HEK293 (cell line): ENCODE measurements at regions not wholly inside any gene's neighbourhood (a gene's known extent, or its start where the extent isn't known, plus 50 kb on each side); places are given as distances from the start of the nearest gene placed in this dataset.

ENCODE experiments used
- CTCF ChIA-PET: fragments of 350-600 bp; formaldehyde crosslinking; extraction: SDS; loops from one replicate; lab custom pipeline; 2021; ENCODE audit warnings: antibody characterized with exemption; lab: Yijun Ruan, JAX
- POLR2A ChIA-PET: fragments of 300-600 bp; formaldehyde crosslinking; extraction: SDS; loops from one replicate; lab custom pipeline; 2020; ENCODE audit warnings: antibody characterized with exemption, inconsistent platforms; lab: Yijun Ruan, JAX
- H3K27ac ChIP-seq: fragments of 200-500 bp; sonication (Bioruptor generic); 2 replicates; pipeline ENCODE4 v1.5.1; 2014; ENCODE audit warnings: low read depth, low read length, control low read depth, inconsistent platforms; ENCODE audit errors: extremely low read depth
- H3K36me3 ChIP-seq, 2 experiments: fragments of 200-500 bp in 1 of 2; sonication (Bioruptor generic) in 1 of 2; 1 replicate in 1 of 2; 2 replicates in 1 of 2; pipeline ENCODE4 v1.5.1; 2014 to 2017; ENCODE audit warnings: inconsistent platforms in 2 of 2, low read length in 2 of 2; ENCODE audit not compliant: control insufficient read depth in 2 of 2, insufficient read depth in 1 of 2
- H3K4me1 ChIP-seq: fragments of 200-500 bp; sonication (Bioruptor generic); 2 replicates; pipeline ENCODE4 v1.5.1; 2014; ENCODE audit warnings: mild to moderate bottlenecking, low read length, inconsistent platforms; ENCODE audit not compliant: control insufficient read depth, insufficient read depth
- H3K4me3 ChIP-seq: 2 replicates; pipeline ENCODE4 v1.5.1; 2011; ENCODE audit warnings: low read depth, mild to moderate bottlenecking, control low read depth, low read length, moderate library complexity
- H3K9me3 ChIP-seq: fragments of 200-500 bp; sonication (Bioruptor generic); 2 replicates; pipeline ENCODE4 v1.5.1; 2014; ENCODE audit warnings: low read depth, low read length, inconsistent platforms; ENCODE audit not compliant: control insufficient read depth, insufficient read depth
- PATZ1 ChIP-seq: fragments of 450-650 bp; formaldehyde crosslinking; IDR thresholded peaks from 2 replicates; pipeline ENCODE4 v1.5.1; 2016; ENCODE audit warnings: missing biosample characterization, missing genetic modification characterization
- PRDM1 ChIP-seq: fragments of 450-650 bp; formaldehyde crosslinking; IDR thresholded peaks from 2 replicates; pipeline ENCODE4; 2016; ENCODE audit warnings: missing biosample characterization, missing genetic modification characterization
- PRDM2 ChIP-seq: fragments of 450-650 bp; formaldehyde crosslinking; IDR thresholded peaks from 2 replicates; pipeline ENCODE4 v1.5.1; 2016; ENCODE audit warnings: missing biosample characterization, missing genetic modification characterization, borderline replicate concordance
- TRIM28 ChIP-seq: IDR thresholded peaks from 2 replicates; pipeline ENCODE4 v1.6.1; 2011; ENCODE audit warnings: low read length, control low read depth, borderline replicate concordance
- YY1 ChIP-seq: fragments of 450-650 bp; formaldehyde crosslinking; IDR thresholded peaks from 2 replicates; pipeline ENCODE4 v1.5.1; 2018; ENCODE audit warnings: missing biosample characterization, missing genetic modification characterization
- ZNF114 ChIP-seq: fragments of 450-650 bp; formaldehyde crosslinking; IDR thresholded peaks from 2 replicates; pipeline ENCODE4 v1.5.0; 2017; ENCODE audit warnings: missing biosample characterization, missing genetic modification characterization
- ZNF148 ChIP-seq: fragments of 450-650 bp; formaldehyde crosslinking; IDR thresholded peaks from 2 replicates; pipeline ENCODE4 v1.5.0; 2017; ENCODE audit warnings: missing biosample characterization, missing genetic modification characterization, borderline replicate concordance
- ZNF214 ChIP-seq: fragments of 450-650 bp; formaldehyde crosslinking; IDR thresholded peaks from 2 replicates; pipeline ENCODE4 v1.5.1; 2017; ENCODE audit warnings: missing biosample characterization, mild to moderate bottlenecking, missing genetic modification characterization, borderline replicate concordance
- ZNF239 ChIP-seq: fragments of 450-650 bp; formaldehyde crosslinking; IDR thresholded peaks from 2 replicates; pipeline ENCODE4 v1.5.1; 2016; ENCODE audit warnings: missing biosample characterization, missing genetic modification characterization
- ZNF335 ChIP-seq: fragments of 450-650 bp; formaldehyde crosslinking; conservative IDR thresholded peaks from 2 replicates; pipeline ENCODE4 v1.5.1; 2016; ENCODE audit warnings: missing biosample characterization, missing genetic modification characterization
- ZNF555 ChIP-seq: fragments of 450-650 bp; formaldehyde crosslinking; conservative IDR thresholded peaks from 2 replicates; pipeline ENCODE4 v1.5.1; 2017; ENCODE audit warnings: missing biosample characterization, mild to moderate bottlenecking, missing genetic modification characterization, inconsistent platforms
- ZNF660 ChIP-seq: fragments of 450-650 bp; IDR thresholded peaks from 2 replicates; pipeline ENCODE4 v1.5.1; 2018; ENCODE audit warnings: missing biosample characterization, mild to moderate bottlenecking, missing genetic modification characterization
- ZNF664 ChIP-seq: fragments of 450-650 bp; formaldehyde crosslinking; IDR thresholded peaks from 2 replicates; pipeline ENCODE4 v1.5.1; 2016; ENCODE audit warnings: missing biosample characterization, missing genetic modification characterization
- ZNF670 ChIP-seq: fragments of 450-650 bp; formaldehyde crosslinking; IDR thresholded peaks from 2 replicates; pipeline ENCODE4 v1.5.1; 2016; ENCODE audit warnings: missing biosample characterization, missing genetic modification characterization, low read depth
- TF ChIP-seq, protein P1 (sequence below): fragments of 450-650 bp; formaldehyde crosslinking; IDR thresholded peaks from 2 replicates; pipeline ENCODE4 v1.5.1; 2017; ENCODE audit warnings: missing biosample characterization, missing genetic modification characterization
- TF ChIP-seq, protein P2 (sequence below): fragments of 450-650 bp; formaldehyde crosslinking; IDR thresholded peaks from 2 replicates; pipeline ENCODE4 v1.5.1; 2016; ENCODE audit warnings: missing biosample characterization, missing genetic modification characterization
- TF ChIP-seq, protein P3 (sequence below): fragments of 450-650 bp; formaldehyde crosslinking; IDR thresholded peaks from 2 replicates; pipeline ENCODE4 v1.5.1; 2016; ENCODE audit warnings: missing biosample characterization, missing genetic modification characterization

- Histone ChIP-seq H3K36me3 (no peaks in the 10 kb centered on the region), H3K4me1 (no peaks in the 10 kb centered on the region), H3K4me3 (no peak overlapping the region), H3K9me3 (no peaks in the 10 kb centered on the region), H3K27ac (no peak overlapping the region)
- ChIA-PET CTCF (no interaction called here), POLR2A (no interaction called here)
- TF ChIP-seq ZNF114 (no peak), TRIM28 (no peak), ZNF239 (tag by site-specific recombination) (no peak), YY1 (tag by site-specific recombination) (no peak), ZNF664 (tag by site-specific recombination) (no peak), PRDM2 (tag by site-specific recombination) (no peak), ZNF335 (tag by site-specific recombination) (no peak), ZNF660 (tag by site-specific recombination) (no peak), ZNF670 (tag by site-specific recombination) (no peak), ZNF214 (no peak), ZNF148 (no peak), PATZ1 (tag by site-specific recombination) (no peak), PRDM1 (tag by site-specific recombination) (no peak), ZNF555 (tag by site-specific recombination) (no peak)
- TF ChIP-seq, protein P1, sequence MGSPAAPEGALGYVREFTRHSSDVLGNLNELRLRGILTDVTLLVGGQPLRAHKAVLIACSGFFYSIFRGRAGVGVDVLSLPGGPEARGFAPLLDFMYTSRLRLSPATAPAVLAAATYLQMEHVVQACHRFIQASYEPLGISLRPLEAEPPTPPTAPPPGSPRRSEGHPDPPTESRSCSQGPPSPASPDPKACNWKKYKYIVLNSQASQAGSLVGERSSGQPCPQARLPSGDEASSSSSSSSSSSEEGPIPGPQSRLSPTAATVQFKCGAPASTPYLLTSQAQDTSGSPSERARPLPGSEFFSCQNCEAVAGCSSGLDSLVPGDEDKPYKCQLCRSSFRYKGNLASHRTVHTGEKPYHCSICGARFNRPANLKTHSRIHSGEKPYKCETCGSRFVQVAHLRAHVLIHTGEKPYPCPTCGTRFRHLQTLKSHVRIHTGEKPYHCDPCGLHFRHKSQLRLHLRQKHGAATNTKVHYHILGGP (tag by site-specific recombination): no peak
- TF ChIP-seq, protein P2, sequence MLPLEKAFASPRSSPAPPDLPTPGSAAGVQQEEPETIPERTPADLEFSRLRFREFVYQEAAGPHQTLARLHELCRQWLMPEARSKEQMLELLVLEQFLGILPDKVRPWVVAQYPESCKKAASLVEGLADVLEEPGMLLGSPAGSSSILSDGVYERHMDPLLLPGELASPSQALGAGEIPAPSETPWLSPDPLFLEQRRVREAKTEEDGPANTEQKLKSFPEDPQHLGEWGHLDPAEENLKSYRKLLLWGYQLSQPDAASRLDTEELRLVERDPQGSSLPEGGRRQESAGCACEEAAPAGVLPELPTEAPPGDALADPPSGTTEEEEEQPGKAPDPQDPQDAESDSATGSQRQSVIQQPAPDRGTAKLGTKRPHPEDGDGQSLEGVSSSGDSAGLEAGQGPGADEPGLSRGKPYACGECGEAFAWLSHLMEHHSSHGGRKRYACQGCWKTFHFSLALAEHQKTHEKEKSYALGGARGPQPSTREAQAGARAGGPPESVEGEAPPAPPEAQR (tag by site-specific recombination): no peak
- TF ChIP-seq, protein P3, sequence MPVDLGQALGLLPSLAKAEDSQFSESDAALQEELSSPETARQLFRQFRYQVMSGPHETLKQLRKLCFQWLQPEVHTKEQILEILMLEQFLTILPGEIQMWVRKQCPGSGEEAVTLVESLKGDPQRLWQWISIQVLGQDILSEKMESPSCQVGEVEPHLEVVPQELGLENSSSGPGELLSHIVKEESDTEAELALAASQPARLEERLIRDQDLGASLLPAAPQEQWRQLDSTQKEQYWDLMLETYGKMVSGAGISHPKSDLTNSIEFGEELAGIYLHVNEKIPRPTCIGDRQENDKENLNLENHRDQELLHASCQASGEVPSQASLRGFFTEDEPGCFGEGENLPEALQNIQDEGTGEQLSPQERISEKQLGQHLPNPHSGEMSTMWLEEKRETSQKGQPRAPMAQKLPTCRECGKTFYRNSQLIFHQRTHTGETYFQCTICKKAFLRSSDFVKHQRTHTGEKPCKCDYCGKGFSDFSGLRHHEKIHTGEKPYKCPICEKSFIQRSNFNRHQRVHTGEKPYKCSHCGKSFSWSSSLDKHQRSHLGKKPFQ (tag by site-specific recombination): no peak
Measured at GRCh38 chr2:107242811-107243210, 356.8 kb upstream of the ST6GAL2 start.
